ENCODE measurements at regions not wholly inside any gene's neighbourhood (a gene's known extent, or its start where the extent isn't known, plus 50 kb on each side); places are given as distances from the start of the nearest gene placed in this dataset.
"Not testable (repeated sequence)": the region's sequence is repeated elsewhere in the genome, so short reads cannot be mapped to it uniquely, and the experiment has no call there.

DNA sequence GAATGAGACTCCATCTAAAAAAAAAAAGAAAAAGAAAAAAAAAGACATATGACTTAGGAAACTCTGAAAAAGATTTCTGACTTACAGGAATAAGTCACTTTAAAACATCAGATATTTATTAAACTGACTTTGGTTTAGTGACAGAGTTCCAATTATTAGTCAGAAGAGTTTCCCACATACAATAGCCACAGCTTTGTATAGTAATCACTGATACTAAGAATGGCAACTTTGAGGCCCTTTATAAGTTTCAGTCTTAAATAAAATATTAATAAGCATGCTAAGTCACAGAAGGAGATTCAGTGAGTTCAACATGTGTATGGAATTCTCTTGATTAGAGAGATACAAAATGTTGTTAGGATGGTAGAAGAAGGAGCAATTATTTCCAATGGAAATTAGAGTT lies 652.3 kb upstream of the AMOT start:
- DNase-seq: no peak

- DNase-seq: no peak
These were observed 632.8 kb upstream of the AMOT start for GRCh38 chrX:113473418-113473817.

- not testable (repeated sequence) for DNase-seq
These were observed 632.4 kb upstream of the AMOT start for GRCh38 chrX:113473015-113473414.

DNA sequence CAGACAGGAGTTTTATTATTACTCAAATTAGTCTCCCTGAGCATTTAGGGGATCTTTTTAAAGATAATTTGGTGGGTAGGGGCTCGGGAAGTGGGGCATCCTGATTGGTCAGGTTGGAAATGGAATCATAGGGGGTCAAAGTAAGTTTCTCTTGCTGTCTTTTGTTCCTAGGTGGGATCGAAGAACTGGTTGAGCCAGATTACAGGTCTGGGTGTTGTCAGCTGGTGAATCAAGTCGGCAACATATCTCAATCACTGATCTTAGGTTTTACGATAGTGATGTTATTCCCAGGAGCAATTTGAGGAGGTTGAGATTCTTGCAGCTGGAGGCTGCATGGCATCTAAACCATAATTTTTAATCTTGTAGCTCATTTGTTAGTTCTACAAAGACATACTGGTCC lies 629.5 kb upstream of the AMOT start:
- no peak for DNase-seq

GRCh38 chrX:113457719-113458118 lies 617.1 kb upstream of the AMOT start:
- no peak for DNase-seq

DNA sequence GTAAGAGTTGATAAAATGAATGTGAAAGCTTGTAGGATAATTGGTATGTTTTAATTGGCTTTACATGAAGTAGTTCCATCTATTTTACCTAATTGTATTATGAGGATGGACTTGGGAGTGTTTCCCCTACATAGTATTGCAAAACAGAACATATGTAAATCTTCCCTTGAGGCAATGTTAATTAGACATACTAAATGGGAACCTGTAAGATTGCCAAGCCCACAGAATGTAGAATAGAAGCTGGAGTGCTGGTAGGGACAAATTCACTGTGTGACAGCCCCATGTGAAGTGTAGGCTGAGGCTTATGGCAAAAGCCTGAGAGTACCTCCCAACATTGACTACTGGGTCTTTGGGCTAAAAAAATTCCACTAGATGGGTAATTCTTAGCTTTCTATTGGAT lies 615.0 kb upstream of the AMOT start:
- DNase-seq: no peak

DNA sequence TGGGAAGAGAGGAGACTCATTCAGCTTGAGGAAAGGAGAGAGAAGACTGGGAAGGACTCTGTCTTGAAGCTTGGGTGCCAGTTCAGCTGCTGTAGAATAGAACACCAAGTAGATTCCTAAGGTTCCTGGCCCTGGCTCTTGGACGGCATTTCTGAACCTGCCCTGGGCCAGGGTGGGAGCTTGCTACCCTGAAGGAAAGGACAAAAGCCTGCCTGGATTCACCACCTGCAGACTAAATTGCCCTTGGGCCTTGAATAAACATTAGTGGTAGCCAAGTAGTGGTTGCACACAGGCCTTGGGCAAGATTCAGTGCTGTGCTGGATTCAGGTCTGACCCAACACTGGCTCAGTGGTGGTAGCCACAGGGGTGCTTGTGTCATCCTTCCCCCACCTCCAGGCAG lies 588.4 kb upstream of the AMOT start:
- DNase-seq: no peak

DNA sequence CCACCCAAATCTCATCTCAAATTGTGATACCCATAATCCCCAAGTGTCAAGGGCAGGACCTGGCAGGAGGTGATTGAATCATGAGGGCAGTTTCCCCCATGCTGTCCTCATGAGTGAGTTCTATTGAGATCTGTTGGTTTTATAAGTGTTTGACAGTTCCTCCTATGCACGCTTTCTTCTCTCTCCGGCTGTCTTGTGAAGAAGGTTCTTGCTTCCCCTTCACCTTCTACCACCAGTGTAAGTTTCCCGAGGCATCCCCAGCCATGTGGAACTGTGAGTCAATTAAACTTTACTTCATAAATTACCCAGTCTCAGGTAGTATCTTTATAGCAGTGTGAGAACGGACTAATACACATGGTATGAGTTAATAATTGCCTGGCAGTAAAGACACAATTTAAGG lies 581.7 kb upstream of the AMOT start:
- no peak for DNase-seq

GRCh38 chrX:113421432-113421831 lies 580.8 kb upstream of the AMOT start:
- no peak for DNase-seq

DNA sequence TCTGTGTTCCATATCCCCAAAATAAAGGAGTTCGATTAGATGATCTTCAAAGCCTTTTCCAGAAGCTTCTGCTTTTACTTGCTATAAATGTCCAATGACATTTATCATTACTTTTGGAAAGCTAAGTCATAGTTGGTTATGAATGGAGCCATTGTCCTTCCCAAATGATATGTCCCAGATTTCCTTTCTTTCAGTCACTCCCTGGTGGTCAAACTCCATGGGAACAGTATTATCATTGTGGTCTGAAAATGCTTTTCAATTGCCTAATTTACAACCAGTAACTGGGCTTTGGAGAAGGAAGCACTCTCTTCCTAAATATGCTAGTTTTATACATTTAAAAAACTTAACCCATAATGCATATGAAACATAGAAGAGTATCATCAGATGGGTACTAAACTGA lies 571.5 kb upstream of the AMOT start:
- DNase-seq: no peak

GRCh38 chrX:113408843-113409242 lies 568.2 kb upstream of the AMOT start:
- DNase-seq: no peak

DNA sequence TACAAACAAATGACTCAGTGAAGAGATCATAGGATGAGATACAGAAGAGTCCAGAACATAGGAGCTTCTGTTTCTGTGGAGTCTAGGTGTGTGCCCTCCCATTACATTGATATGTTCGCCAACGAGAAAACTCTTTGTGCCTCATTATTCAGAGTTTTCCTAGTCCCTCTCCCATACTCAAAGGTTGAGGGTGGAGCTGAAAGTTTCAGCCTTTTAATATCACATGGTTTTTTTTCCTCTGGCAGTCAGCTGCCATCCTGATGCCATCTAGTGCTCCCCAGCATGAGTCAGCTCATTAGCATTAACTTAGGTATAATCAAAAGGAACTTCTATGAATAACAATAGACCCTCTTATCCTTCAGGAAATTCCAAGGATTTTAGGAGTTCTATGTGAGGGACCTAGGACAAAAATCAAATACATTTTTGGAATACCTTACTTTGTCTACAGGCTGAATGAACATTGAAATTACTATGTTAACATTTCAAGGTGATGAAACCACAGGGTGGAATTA lies 559.6 kb upstream of the AMOT start:
- no peak for DNase-seq

- DNase-seq: no peak
These were observed 559.0 kb upstream of the AMOT start for GRCh38 chrX:113399506-113400192.

DNA sequence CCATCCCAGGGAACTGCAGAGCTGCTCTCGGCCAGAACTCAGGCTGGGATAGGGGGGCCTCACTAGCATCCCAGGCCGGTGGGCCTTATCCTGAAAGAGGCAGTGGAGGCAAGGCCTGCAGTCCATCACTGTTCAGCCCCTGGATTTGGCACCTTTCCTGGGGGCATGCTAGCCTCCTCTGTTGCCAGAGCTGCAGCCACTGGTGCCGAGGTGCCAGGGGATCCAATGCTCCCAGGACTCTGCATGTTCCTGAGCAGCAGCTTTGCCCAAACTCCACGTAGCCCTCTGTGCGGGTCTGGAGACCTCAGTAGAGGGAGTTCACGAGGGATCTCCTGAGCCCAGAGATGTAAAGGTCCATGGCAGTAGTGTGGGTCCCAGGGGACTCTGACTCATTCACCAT lies 551.7 kb upstream of the AMOT start:
- no peak for DNase-seq

DNA sequence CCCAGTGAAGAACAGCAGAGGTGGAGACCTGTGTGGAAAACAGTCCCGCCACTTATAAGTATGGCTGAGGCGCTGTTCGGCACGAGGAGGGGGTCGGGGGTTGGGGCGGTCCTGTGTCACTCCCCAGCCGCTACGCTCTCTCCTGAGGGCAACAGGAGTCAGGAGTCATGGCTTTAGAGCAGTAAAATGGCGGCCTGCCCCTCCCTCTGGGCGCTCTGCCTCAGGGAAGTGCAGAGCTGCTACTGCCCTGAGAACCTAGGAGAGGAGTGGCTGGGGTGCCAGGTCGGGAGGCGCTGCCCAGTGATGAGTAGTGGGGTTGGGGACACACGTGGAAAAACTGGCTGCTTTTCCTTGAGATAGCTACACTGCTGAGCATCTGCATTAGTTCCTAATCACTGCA lies 551.2 kb upstream of the AMOT start:
- no peak for DNase-seq

DNA sequence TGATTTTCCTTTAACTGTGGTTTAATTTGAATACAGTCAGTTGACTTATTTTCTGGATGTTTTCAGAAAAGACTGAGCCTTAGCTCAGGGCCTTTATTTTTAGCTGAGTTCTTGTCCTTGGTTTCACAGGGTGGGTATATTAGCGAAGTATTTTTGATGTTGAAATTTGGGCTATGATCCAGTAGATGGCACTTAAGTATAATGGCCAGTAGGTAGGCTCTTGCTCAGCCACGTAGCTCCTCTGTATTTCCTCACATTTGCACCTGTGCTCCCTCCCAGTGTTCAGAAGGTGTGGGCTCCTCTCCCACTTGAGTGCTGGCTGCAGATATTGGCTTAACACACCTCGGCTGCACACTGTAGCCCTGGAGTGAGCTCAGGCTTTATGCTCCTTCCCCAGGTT lies 549.9 kb upstream of the AMOT start:
- no peak for DNase-seq

GRCh38 chrX:113389846-113390245 lies 549.2 kb upstream of the AMOT start:
- DNase-seq: no peak

DNA sequence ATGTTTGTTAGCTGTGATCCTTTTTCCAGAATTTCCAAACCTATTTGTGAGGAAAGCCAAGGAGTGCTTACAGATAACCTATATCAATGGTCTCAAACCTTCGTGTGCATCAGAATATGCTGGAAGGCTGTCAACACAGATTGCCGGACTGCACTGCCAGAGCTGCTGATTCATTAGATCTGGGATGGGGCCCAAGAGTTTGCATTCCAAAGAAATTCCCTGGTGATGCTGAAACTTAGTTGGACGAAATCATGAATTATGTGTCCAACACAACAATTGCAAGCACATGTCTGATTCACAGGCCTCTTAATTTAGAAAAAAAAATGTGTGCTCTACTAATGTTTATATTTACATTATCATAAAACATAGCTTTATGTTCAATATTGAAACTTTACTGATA lies 544.0 kb upstream of the AMOT start:
- DNase-seq: peak; percentile 32

- not testable (repeated sequence) for DNase-seq
These were observed 532.8 kb upstream of the AMOT start for GRCh38 chrX:113373421-113373820.

GRCh38 chrX:113370006-113370405 lies 529.4 kb upstream of the AMOT start:
- DNase-seq: no peak

DNA sequence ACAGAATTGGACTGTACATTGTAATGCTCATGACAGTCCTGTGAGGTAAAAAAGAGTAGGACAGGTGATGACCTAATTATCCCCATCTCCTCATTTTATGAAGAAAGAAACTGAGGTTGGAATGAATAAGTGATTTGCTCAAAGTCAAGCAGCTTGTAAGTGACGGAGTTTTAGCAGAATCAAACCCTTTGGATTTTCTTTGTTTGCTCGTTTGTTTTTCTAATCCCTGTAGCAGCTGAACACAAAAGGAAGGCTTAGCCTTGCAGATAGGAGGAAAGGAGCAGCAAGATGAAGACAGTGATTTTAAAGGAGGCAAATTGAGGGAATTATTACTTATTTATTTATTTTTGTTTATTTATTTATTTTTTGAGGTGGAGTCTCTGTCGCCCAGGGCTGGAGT lies 528.4 kb upstream of the AMOT start:
- no peak for DNase-seq

DNA sequence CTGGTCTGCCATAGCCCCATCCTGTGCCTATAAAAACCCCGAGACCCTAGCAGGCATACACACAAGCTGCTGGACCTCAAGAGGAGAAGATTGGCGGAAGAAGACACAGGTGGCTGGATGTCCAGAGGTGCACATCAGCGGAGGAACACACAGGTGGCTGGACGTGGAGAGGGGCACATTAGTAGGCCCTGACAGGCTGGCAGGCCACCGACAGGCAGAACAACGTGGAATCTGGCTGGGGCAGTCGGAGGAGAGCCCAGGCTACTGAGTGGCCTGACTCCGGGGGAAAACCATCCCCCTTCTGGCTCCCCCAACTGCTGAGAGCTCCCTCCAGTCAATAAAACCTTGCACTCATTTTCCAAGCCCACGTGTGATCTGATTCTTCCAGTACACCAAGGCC lies 512.5 kb upstream of the AMOT start:
- no peak for DNase-seq

DNA sequence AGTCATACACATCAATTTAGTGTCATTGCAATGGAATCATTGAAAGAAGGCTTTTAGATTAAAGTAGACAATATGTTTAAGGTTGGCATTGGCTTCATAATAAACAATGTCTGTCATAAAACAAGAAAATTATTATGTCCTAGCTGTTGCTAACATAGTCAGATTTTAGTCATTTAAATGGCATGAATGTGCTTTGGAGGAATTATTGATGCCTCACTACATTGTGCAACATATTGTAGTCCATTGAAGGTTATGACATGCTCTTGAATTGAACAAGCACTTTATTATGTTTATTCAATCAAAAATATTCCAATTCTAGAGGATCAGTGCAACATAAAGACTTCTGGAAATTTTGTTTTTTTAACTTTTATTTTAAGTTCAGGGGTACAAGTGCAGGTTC lies 489.8 kb upstream of the AMOT start:
- DNase-seq: no peak

DNA sequence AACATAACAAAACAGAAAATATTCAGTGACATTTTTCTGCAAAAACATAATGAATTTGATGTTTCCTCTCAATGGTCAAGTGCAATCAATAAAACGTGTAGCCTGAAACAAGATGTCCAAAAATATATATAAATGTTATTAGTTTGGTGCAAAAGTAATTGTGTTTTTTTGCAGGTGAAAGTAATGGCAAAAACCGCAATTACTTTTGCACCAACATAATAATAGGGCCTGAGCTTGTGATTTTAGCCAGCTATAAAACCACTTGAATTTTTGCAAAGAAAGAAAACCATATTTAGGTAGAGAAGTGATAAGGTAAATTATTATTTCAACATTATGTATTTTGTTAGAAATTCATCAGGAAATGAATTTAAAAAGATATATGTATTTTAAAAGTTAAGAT lies 475.3 kb upstream of the AMOT start:
- DNase-seq: no peak

DNA sequence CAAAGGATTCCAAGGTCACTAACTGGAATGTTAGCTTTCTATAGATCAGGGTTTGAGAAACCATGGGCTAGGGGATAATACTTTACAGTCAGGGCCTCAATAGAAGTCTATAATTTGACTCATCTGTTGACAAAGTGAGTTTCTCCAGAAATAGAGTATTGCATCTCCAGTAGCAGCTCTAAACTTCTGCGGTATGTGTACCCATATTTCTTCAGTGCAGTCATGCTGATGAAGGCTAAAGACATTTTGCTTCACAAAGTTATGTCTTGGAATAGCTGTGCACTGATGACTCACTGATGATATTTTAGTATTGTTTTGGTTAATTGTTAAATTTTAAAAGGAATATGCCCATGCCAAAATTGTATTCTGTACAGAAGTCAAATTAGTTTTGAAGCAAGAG lies 464.9 kb upstream of the AMOT start:
- no peak for DNase-seq

Measured in tongue (tissue), 1 donor.